ENCODE measurements at regions not wholly inside any gene's neighbourhood (a gene's known extent, or its start where the extent isn't known, plus 50 kb on each side); places are given as distances from the start of the nearest gene placed in this dataset.

DNA sequence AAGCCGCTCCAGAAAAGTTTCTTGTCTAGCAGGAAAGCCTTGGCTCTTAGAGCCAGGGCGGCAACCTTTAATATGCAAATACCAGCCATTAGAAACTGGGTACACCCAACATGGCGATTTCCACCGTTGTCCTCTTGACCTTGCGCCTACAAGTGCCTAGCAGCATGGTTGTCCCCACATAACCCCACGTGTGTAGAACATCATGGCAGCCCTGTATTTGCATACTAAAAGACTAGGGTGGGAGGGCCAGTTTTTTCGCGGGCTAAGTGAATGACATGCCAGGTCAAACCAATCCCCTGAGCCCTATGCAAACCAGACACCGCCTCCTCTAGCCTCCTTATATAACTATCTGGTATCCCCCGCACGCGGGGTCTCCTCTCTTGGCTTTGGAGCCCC is 58.4 kb upstream of the FZD8 start:
- TF ChIP-seq, protein P1, sequence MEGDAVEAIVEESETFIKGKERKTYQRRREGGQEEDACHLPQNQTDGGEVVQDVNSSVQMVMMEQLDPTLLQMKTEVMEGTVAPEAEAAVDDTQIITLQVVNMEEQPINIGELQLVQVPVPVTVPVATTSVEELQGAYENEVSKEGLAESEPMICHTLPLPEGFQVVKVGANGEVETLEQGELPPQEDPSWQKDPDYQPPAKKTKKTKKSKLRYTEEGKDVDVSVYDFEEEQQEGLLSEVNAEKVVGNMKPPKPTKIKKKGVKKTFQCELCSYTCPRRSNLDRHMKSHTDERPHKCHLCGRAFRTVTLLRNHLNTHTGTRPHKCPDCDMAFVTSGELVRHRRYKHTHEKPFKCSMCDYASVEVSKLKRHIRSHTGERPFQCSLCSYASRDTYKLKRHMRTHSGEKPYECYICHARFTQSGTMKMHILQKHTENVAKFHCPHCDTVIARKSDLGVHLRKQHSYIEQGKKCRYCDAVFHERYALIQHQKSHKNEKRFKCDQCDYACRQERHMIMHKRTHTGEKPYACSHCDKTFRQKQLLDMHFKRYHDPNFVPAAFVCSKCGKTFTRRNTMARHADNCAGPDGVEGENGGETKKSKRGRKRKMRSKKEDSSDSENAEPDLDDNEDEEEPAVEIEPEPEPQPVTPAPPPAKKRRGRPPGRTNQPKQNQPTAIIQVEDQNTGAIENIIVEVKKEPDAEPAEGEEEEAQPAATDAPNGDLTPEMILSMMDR (IDR thresholded peaks at IDR 0.05; ENCODE audit: low read depth, low read length) = no peak
- no peak for TF ChIP-seq EZH2phosphoT487 (IDR thresholded peaks at IDR 0.05; ENCODE audit: low read depth)

Data from OCI-LY3 (cell line).